ENCODE measurements at regions not wholly inside any gene's neighbourhood (a gene's known extent, or its start where the extent isn't known, plus 50 kb on each side); places are given as distances from the start of the nearest gene placed in this dataset.

DNA sequence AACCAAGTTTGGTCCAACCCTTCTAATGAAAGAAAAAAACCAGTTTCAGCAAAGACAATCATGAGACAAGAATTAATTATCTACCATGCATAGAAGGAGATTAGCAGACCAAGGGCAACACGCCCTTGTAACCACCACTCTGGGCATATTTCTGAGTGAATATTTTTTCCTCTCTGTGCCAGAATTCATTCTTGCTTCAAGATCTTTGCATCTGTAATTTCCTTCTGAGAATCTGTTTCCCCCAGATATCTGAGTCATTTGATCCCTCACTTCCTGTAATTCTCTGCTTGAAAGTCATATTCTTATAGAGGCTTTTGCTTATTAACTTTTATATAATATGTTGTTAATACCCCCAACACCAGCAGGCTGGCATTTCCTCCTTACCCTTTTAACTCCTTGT, 243.7 kb downstream of the SLC16A7 start:
- Histone ChIP-seq H3K9me3 (ENCODE audit: control insufficient read depth, low read length) (no peaks in the 10 kb centered on the region), H3K27ac (ENCODE audit: insufficient read depth, low read depth, low read length, poor library complexity, severe bottlenecking) (no peak overlapping the region), H3K4me1 (ENCODE audit: control insufficient read depth, insufficient read depth, low read length) (no peaks in the 10 kb centered on the region), H3K36me3 (ENCODE audit: control insufficient read depth, insufficient read depth, low read length) (no peaks in the 10 kb centered on the region), H3K4me3 (ENCODE audit: insufficient read depth, low read depth, low read length) (no peak overlapping the region), H3K27me3 (ENCODE audit: control insufficient read depth, insufficient read depth, low read length, poor library complexity, severe bottlenecking) (no peaks in the 10 kb centered on the region)
- 90 to 97% methylated on average over 1 of the region's 1 CpG for WGBS, 2 experiments

- no peaks in the 10 kb centered on the region for H3K4me1 ChIP-seq (ENCODE audit: control insufficient read depth, insufficient read depth, low read length)
- no peak overlapping the region for H3K4me3 ChIP-seq (ENCODE audit: insufficient read depth, low read depth, low read length)
- no peak overlapping the region for H3K27ac ChIP-seq (ENCODE audit: insufficient read depth, low read depth, low read length, poor library complexity, severe bottlenecking)
- H3K27me3 ChIP-seq (ENCODE audit: control insufficient read depth, insufficient read depth, low read length, poor library complexity, severe bottlenecking) = no peaks in the 10 kb centered on the region
- no peaks in the 10 kb centered on the region for H3K36me3 ChIP-seq (ENCODE audit: control insufficient read depth, insufficient read depth, low read length)
- no peaks in the 10 kb centered on the region for H3K9me3 ChIP-seq (ENCODE audit: control insufficient read depth, low read length)
- WGBS, 2 experiments = 88 to 93% methylated on average over 3 of the region's 3 CpGs
These were observed 247.5 kb downstream of the SLC16A7 start for GRCh38 chr12:59843260-59843843.

- H3K36me3 ChIP-seq (ENCODE audit: control insufficient read depth, insufficient read depth, low read length) = no peaks in the 10 kb centered on the region
- H3K4me3 ChIP-seq (ENCODE audit: insufficient read depth, low read depth, low read length) = no peak overlapping the region
- no peak overlapping the region for H3K27ac ChIP-seq (ENCODE audit: insufficient read depth, low read depth, low read length, poor library complexity, severe bottlenecking)
- no peaks in the 10 kb centered on the region for H3K4me1 ChIP-seq (ENCODE audit: control insufficient read depth, insufficient read depth, low read length)
- no peaks in the 10 kb centered on the region for H3K27me3 ChIP-seq (ENCODE audit: control insufficient read depth, insufficient read depth, low read length, poor library complexity, severe bottlenecking)
- no peaks in the 10 kb centered on the region for H3K9me3 ChIP-seq (ENCODE audit: control insufficient read depth, low read length)
These were observed 248.9 kb downstream of the SLC16A7 start for GRCh38 chr12:59844750-59845149.

DNA sequence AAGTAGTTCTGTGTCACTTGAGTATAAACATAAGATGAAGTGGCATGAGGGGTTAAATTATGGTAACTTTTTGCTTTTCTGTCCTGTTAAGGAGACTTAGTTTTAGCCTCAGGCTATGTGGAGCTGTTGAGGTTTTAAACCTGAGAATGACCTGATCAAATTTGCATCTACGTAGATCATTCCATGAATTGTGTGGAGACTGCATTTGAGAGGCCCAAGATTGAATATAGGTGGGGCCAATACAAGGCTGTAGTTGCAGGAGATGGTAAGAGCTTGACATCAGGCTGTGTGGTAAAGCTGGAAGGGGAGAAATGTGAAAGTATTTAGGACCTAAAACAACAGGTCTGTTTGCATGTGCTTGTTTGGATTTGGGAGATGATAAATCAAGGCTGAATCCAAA, 249.5 kb downstream of the SLC16A7 start:
- H3K4me3 ChIP-seq (ENCODE audit: insufficient read depth, low read depth, low read length) = no peak overlapping the region
- 88 to 91% methylated on average over 1 of the region's 1 CpG for WGBS, 2 experiments

DNA sequence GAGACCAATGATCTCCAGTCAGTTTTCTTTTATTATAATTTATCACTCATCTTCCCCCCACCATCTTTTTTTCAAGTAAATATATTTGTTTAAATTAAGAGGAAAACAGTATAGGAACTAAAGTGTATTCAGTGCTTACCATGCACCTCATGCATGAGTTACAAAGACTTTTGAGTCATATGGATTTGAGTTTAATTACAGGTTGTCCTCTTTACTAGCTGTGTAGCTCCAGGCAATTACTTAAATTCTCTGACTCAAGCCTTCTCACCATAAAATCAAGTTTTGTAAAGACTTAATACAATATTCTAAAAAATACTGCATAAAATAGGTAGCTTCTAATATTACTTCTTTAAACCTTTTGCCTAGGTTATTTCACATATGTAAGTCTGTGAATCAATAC, 251.3 kb downstream of the SLC16A7 start:
- H3K4me1 ChIP-seq (ENCODE audit: control insufficient read depth, insufficient read depth, low read length) = no peaks in the 10 kb centered on the region
- no peak overlapping the region for H3K4me3 ChIP-seq (ENCODE audit: insufficient read depth, low read depth, low read length)
- no peaks in the 10 kb centered on the region for H3K27me3 ChIP-seq (ENCODE audit: control insufficient read depth, insufficient read depth, low read length, poor library complexity, severe bottlenecking)
- H3K27ac ChIP-seq (ENCODE audit: insufficient read depth, low read depth, low read length, poor library complexity, severe bottlenecking) = no peak overlapping the region
- no peaks in the 10 kb centered on the region for H3K36me3 ChIP-seq (ENCODE audit: control insufficient read depth, insufficient read depth, low read length)
- H3K9me3 ChIP-seq (ENCODE audit: control insufficient read depth, low read length) = no peaks in the 10 kb centered on the region

More for the DNA sequence above, 249.5 kb downstream of the SLC16A7 start:
- no peaks in the 10 kb centered on the region for H3K36me3 ChIP-seq (ENCODE audit: control insufficient read depth, insufficient read depth, low read length)
- H3K9me3 ChIP-seq (ENCODE audit: control insufficient read depth, low read length) = no peaks in the 10 kb centered on the region
- H3K27ac ChIP-seq (ENCODE audit: insufficient read depth, low read depth, low read length, poor library complexity, severe bottlenecking) = no peak overlapping the region
- no peaks in the 10 kb centered on the region for H3K4me1 ChIP-seq (ENCODE audit: control insufficient read depth, insufficient read depth, low read length)
- no peaks in the 10 kb centered on the region for H3K27me3 ChIP-seq (ENCODE audit: control insufficient read depth, insufficient read depth, low read length, poor library complexity, severe bottlenecking)

GRCh38 chr12:59850268-59850667, 254.4 kb downstream of the SLC16A7 start:
- H3K27ac ChIP-seq (ENCODE audit: insufficient read depth, low read depth, low read length, poor library complexity, severe bottlenecking) = no peak overlapping the region
- H3K27me3 ChIP-seq (ENCODE audit: control insufficient read depth, insufficient read depth, low read length, poor library complexity, severe bottlenecking) = no peaks in the 10 kb centered on the region
- 94% methylated on average over 2 of the region's 2 CpGs for WGBS, 2 experiments

DNA sequence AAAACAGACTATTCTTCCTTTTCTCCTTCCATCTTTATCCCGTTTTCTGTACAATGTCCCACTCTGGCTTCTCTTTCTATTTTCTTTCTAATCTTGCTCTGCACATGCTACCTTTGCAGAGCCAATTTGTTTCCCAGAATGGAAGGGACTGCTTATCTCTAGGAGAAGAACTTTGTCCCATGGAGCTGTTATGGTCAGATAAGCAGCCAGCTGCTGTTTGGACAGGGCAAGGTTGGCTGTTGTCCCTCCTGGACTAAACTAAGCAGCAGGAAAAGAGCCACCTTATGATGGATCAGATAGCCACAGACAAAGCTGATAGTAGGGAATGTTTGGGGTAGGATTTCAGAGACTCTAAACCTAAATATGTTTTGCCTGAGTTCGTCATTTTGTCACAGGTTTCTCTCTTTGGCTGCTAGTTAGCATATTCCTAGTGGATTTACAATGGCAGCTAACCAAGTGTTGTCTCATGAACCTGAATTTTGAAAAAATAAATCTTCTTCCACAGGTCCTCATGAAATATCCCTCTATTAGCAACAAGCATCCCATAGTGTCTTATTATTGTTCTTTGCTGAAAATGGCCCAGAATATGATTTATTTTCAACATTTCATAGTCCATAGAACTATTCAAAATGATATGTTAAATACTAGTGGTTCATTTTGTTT, 262.8 kb downstream of the SLC16A7 start:
- no peaks in the 10 kb centered on the region for H3K36me3 ChIP-seq (ENCODE audit: control insufficient read depth, insufficient read depth, low read length)
- 93 to 96% methylated on average over 2 of the region's 2 CpGs for WGBS, 2 experiments
- no peaks in the 10 kb centered on the region for H3K4me1 ChIP-seq (ENCODE audit: control insufficient read depth, insufficient read depth, low read length)
- H3K27me3 ChIP-seq (ENCODE audit: control insufficient read depth, insufficient read depth, low read length, poor library complexity, severe bottlenecking) = no peaks in the 10 kb centered on the region
- no peak overlapping the region for H3K4me3 ChIP-seq (ENCODE audit: insufficient read depth, low read depth, low read length)
- no peak overlapping the region for H3K27ac ChIP-seq (ENCODE audit: insufficient read depth, low read depth, low read length, poor library complexity, severe bottlenecking)
- no peaks in the 10 kb centered on the region for H3K9me3 ChIP-seq (ENCODE audit: control insufficient read depth, low read length)

More at GRCh38 chr12:59850268-59850667, 254.4 kb downstream of the SLC16A7 start:
- no peaks in the 10 kb centered on the region for H3K9me3 ChIP-seq (ENCODE audit: control insufficient read depth, low read length)
- no peak overlapping the region for H3K4me3 ChIP-seq (ENCODE audit: insufficient read depth, low read depth, low read length)
- no peaks in the 10 kb centered on the region for H3K4me1 ChIP-seq (ENCODE audit: control insufficient read depth, insufficient read depth, low read length)
- no peaks in the 10 kb centered on the region for H3K36me3 ChIP-seq (ENCODE audit: control insufficient read depth, insufficient read depth, low read length)

DNA sequence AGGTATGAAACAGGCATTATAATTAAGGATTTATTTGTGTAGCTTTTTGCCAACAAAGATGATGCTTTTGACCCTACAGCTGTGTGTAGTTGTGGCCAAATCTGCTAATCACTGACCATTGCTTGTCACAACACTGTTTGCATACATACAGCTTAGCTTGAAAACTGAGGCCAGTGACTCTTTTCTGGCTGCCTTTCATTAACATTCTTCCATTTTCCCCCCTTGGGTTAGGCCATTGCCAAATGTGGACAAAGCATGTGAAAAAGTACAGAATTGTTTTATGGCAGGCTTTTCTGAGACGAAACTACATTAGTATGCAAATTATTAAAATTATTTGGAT, 263.3 kb downstream of the SLC16A7 start:
- Histone ChIP-seq H3K27me3 (ENCODE audit: control insufficient read depth, insufficient read depth, low read length, poor library complexity, severe bottlenecking) (no peaks in the 10 kb centered on the region), H3K9me3 (ENCODE audit: control insufficient read depth, low read length) (no peaks in the 10 kb centered on the region), H3K36me3 (ENCODE audit: control insufficient read depth, insufficient read depth, low read length) (no peaks in the 10 kb centered on the region), H3K4me1 (ENCODE audit: control insufficient read depth, insufficient read depth, low read length) (no peaks in the 10 kb centered on the region), H3K4me3 (ENCODE audit: insufficient read depth, low read depth, low read length) (no peak overlapping the region), H3K27ac (ENCODE audit: insufficient read depth, low read depth, low read length, poor library complexity, severe bottlenecking) (no peak overlapping the region)
- WGBS, 2 experiments = 100% methylated on average over 1 of the region's 1 CpG; no CpG with 5 or more reads in 1 of the 2 experiments

DNA sequence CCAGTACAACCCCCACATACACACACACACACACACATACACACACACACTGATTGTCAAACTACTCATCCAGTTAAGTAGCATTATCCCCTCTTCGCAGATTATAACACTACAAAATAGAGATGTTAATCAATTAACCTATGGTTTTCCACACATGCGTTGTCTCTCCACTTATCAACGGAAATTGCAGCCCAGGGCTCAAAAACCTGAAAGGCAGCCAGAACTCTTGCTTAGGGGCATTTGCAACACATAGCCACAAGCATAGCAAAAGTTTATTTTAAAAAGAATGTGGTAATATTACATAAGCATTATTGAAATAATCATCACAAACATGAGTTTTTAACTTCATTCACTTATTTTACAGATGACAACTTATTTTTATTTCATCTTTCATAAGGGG, 265.8 kb downstream of the SLC16A7 start:
- WGBS, 2 experiments = 88 to 97% methylated on average over 3 of the region's 3 CpGs
- H3K9me3 ChIP-seq (ENCODE audit: control insufficient read depth, low read length) = no peaks in the 10 kb centered on the region
- H3K27ac ChIP-seq (ENCODE audit: insufficient read depth, low read depth, low read length, poor library complexity, severe bottlenecking) = no peak overlapping the region
- H3K4me1 ChIP-seq (ENCODE audit: control insufficient read depth, insufficient read depth, low read length) = no peaks in the 10 kb centered on the region
- H3K4me3 ChIP-seq (ENCODE audit: insufficient read depth, low read depth, low read length) = no peak overlapping the region
- no peaks in the 10 kb centered on the region for H3K27me3 ChIP-seq (ENCODE audit: control insufficient read depth, insufficient read depth, low read length, poor library complexity, severe bottlenecking)
- no peaks in the 10 kb centered on the region for H3K36me3 ChIP-seq (ENCODE audit: control insufficient read depth, insufficient read depth, low read length)

GRCh38 chr12:59867055-59867454, 271.2 kb downstream of the SLC16A7 start:
- no CpG with 5 or more reads among the region's 1 CpG for WGBS, 2 experiments
- H3K4me3 ChIP-seq (ENCODE audit: insufficient read depth, low read depth, low read length) = no peak overlapping the region
- H3K27me3 ChIP-seq (ENCODE audit: control insufficient read depth, insufficient read depth, low read length, poor library complexity, severe bottlenecking) = no peaks in the 10 kb centered on the region
- H3K36me3 ChIP-seq (ENCODE audit: control insufficient read depth, insufficient read depth, low read length) = no peaks in the 10 kb centered on the region
- H3K9me3 ChIP-seq (ENCODE audit: control insufficient read depth, low read length) = no peaks in the 10 kb centered on the region
- H3K4me1 ChIP-seq (ENCODE audit: control insufficient read depth, insufficient read depth, low read length) = no peaks in the 10 kb centered on the region
- no peak overlapping the region for H3K27ac ChIP-seq (ENCODE audit: insufficient read depth, low read depth, low read length, poor library complexity, severe bottlenecking)

Data from ectodermal cell (in vitro differentiated cells).